GM12891 (cell line): ENCODE measurements at regions not wholly inside any gene's neighbourhood (a gene's known extent, or its start where the extent isn't known, plus 50 kb on each side); places are given as distances from the start of the nearest gene placed in this dataset.

Source experiments
- POLR2A ChIP-seq: IDR thresholded peaks from 2 replicates; pipeline ENCODE4 v1.6.1; 2011; ENCODE audit warnings: low read depth, low read length, control low read depth
- TAF1 ChIP-seq: IDR thresholded peaks from 2 replicates; pipeline ENCODE4 v1.6.1; 2011; ENCODE audit warnings: low read depth, low read length, control low read depth

- no peak for TF ChIP-seq POLR2A
- TF ChIP-seq TAF1: no peak
Measured at GRCh38 chr6:50978380-50979170, 159.9 kb downstream of the TFAP2B start.
